ENCODE measurements at regions not wholly inside any gene's neighbourhood (a gene's known extent, or its start where the extent isn't known, plus 50 kb on each side); places are given as distances from the start of the nearest gene placed in this dataset.

DNA sequence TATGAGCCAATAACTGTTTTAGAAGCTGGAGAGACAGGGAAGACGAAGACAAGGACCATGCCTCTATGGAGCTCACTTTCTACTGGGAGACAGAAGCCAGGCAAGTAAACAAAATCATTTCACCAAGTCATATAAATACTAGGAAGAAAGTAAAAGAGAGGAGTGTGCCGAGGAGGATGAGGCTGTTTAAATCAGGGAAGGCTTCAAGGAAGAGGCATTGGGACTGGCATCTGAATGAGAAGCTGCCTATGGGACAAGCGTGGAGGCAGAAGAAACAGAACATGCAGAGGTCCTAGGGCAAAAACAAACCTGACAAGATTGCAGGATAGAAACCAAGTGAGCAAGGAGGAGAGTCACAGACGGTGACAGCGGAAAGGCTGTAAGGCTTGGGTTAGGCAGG, 68.1 kb upstream of the CPLX2 start:
- TF ChIP-seq, protein P1, sequence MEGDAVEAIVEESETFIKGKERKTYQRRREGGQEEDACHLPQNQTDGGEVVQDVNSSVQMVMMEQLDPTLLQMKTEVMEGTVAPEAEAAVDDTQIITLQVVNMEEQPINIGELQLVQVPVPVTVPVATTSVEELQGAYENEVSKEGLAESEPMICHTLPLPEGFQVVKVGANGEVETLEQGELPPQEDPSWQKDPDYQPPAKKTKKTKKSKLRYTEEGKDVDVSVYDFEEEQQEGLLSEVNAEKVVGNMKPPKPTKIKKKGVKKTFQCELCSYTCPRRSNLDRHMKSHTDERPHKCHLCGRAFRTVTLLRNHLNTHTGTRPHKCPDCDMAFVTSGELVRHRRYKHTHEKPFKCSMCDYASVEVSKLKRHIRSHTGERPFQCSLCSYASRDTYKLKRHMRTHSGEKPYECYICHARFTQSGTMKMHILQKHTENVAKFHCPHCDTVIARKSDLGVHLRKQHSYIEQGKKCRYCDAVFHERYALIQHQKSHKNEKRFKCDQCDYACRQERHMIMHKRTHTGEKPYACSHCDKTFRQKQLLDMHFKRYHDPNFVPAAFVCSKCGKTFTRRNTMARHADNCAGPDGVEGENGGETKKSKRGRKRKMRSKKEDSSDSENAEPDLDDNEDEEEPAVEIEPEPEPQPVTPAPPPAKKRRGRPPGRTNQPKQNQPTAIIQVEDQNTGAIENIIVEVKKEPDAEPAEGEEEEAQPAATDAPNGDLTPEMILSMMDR (IDR thresholded peaks at IDR 0.05), result no peak
- TF ChIP-seq POLR2A (IDR thresholded peaks at IDR 0.05), result no peak
